Vagina (tissue), 2 donors: ENCODE measurements at regions not wholly inside any gene's neighbourhood (a gene's known extent, or its start where the extent isn't known, plus 50 kb on each side); places are given as distances from the start of the nearest gene placed in this dataset.

ENCODE experiments used
- CTCF ChIP-seq, 3 experiments: fragments of 450-650 bp in 2 of 3; fragments of 200-600 bp in 1 of 3; sonication (generic) in 1 of 3; IDR thresholded peaks; one replicate each; pipeline ENCODE4 v1.5.1; 2017 to 2019; ENCODE audit warnings: antibody characterized with exemption in 3 of 3, mild to moderate bottlenecking in 2 of 3, moderate library complexity in 2 of 3
- POLR2A ChIP-seq, 2 donors: fragments of 450-650 bp; IDR thresholded peaks; one replicate each; pipeline ENCODE4 v1.6.1; 2017; ENCODE audit warnings: antibody characterized with exemption in 2 of 2, mild to moderate bottlenecking in 2 of 2, moderate library complexity in 2 of 2
- POLR2AphosphoS5 ChIP-seq, 2 donors: sonication (generic); formaldehyde crosslinking; IDR thresholded peaks; one replicate each; pipeline ENCODE4 v1.9.0; 2017; ENCODE audit warnings: antibody characterized with exemption in 2 of 2, mild to moderate bottlenecking in 2 of 2, low read depth in 1 of 2; ENCODE audit not compliant: insufficient read depth in 1 of 2

GRCh38 chr6:134449781-134450180 lies 131.9 kb upstream of the SGK1 start:
- TF ChIP-seq CTCF (IDR thresholded peaks at IDR 0.05) (no peak), POLR2AphosphoS5 (IDR thresholded peaks at IDR 0.05; ENCODE audit: insufficient read depth in 1 of 2, low read depth in 1 of 2) (no peak), POLR2A (IDR thresholded peaks at IDR 0.05) (no peak)
